Kidney epithelial cell (primary cell): ENCODE measurements at regions not wholly inside any gene's neighbourhood (a gene's known extent, or its start where the extent isn't known, plus 50 kb on each side); places are given as distances from the start of the nearest gene placed in this dataset.
A peak's percentile ranks its signal among the peaks of the same experiment; 100 is the strongest.

Source experiments
- DNase-seq: peaks from one replicate; pipeline ENCODE4 v3.0.0-alpha.2; 2010; ENCODE audit warnings: low read depth
- H3K27me3 ChIP-seq: 2 replicates; pipeline ENCODE4 v1.6.0; 2011; ENCODE audit warnings: low read length; ENCODE audit not compliant: control insufficient read depth, insufficient read depth
- H3K36me3 ChIP-seq: 2 replicates; pipeline ENCODE4 v1.5.1; 2011; ENCODE audit warnings: low read length; ENCODE audit not compliant: control insufficient read depth, insufficient read depth
- H3K4me3 ChIP-seq: 2 replicates; pipeline ENCODE4 v1.5.1; 2011; ENCODE audit warnings: low read depth, mild to moderate bottlenecking, control low read depth, low read length
- TF ChIP-seq, protein P1 (sequence below): IDR thresholded peaks from 2 replicates; pipeline ENCODE4 v1.5.1; 2011; ENCODE audit warnings: mild to moderate bottlenecking, moderate library complexity, low read length, control low read depth, inconsistent platforms; ENCODE audit not compliant: insufficient read depth, poor library complexity, severe bottlenecking

- Histone ChIP-seq H3K4me3 (no peak overlapping the region), H3K36me3 (no peaks in the 10 kb centered on the region), H3K27me3 (no peaks in the 10 kb centered on the region)
- TF ChIP-seq, protein P1, sequence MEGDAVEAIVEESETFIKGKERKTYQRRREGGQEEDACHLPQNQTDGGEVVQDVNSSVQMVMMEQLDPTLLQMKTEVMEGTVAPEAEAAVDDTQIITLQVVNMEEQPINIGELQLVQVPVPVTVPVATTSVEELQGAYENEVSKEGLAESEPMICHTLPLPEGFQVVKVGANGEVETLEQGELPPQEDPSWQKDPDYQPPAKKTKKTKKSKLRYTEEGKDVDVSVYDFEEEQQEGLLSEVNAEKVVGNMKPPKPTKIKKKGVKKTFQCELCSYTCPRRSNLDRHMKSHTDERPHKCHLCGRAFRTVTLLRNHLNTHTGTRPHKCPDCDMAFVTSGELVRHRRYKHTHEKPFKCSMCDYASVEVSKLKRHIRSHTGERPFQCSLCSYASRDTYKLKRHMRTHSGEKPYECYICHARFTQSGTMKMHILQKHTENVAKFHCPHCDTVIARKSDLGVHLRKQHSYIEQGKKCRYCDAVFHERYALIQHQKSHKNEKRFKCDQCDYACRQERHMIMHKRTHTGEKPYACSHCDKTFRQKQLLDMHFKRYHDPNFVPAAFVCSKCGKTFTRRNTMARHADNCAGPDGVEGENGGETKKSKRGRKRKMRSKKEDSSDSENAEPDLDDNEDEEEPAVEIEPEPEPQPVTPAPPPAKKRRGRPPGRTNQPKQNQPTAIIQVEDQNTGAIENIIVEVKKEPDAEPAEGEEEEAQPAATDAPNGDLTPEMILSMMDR: no peak
- no peak for DNase-seq
Measured at GRCh38 chr1:81270051-81270450, 530.7 kb upstream of the ADGRL2 start.

DNA sequence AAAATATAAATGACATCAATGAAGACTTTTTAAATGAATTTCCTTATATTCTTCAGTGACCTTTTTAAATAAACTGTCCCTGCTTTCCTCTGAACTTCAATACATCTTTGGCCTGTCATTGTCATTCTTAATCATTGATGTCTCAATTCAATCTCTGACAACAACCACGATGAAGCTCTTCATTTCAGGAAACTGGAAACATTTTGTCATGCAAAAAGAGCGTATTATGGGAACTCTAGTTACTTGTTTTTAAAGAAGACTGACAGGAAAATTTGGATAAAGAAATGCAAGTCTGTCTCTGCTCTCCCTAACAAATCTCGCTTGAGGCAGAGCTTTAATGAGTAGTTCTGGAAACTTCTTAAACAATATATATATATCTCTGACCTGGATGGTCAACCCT, 535.8 kb upstream of the ADGRL2 start:
- no peak for DNase-seq
- Histone ChIP-seq H3K4me3 (no peak overlapping the region), H3K36me3 (no peaks in the 10 kb centered on the region), H3K27me3 (no peaks in the 10 kb centered on the region)
- TF ChIP-seq, protein P1: no peak

GRCh38 chr1:81259625-81260411, 540.9 kb upstream of the ADGRL2 start:
- no peak overlapping the region for H3K4me3 ChIP-seq
- H3K27me3 ChIP-seq: no peaks in the 10 kb centered on the region
- H3K36me3 ChIP-seq: no peaks in the 10 kb centered on the region
- DNase-seq: no peak
- TF ChIP-seq, protein P1: no peak

DNA sequence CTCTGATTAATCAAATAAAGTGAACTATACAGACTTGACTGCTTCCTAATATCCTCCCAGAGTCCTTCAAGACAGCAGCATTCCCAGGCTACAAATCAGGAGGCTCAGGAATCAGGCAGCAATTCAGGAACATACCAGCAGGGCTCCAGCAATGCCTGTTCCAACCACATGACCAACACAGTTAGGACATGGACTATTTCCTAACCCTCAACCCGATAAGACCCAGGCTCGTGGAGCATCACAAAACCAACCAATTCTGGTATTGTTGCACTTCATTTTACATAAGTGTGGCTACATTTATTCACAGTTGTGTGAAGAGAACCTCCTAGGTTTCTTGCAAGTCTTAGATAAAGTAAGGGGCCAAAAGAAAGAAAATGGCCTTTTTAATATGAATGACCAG, 546.2 kb upstream of the ADGRL2 start:
- Histone ChIP-seq H3K4me3 (no peak overlapping the region), H3K27me3 (no peaks in the 10 kb centered on the region), H3K36me3 (no peaks in the 10 kb centered on the region)
- no peak for DNase-seq
- TF ChIP-seq, protein P1: peak; percentile 28

DNA sequence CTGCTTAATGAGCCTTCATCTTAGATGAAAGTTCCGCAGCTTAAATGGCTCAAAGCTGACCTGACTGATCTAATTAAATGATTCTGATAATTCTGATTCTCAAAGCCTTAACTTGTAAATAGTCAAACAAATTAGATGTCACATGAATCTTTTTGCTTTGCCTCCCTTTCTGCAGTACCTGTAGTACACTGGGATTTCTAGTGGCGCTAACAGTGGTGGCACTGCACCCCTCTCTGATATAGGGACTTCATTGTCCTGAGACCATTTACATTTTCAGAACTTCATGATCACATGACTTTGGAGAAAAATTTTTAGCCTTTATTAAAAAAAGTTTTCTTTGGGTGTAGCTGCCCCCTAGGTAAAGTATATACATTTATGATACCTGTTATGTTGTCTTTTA, 546.7 kb upstream of the ADGRL2 start:
- TF ChIP-seq, protein P1: no peak
- DNase-seq: no peak
- H3K27me3 ChIP-seq: no peaks in the 10 kb centered on the region

More for the DNA sequence above, 546.7 kb upstream of the ADGRL2 start:
- Histone ChIP-seq H3K4me3 (no peak overlapping the region), H3K36me3 (no peaks in the 10 kb centered on the region)
